ENCODE measurements at regions not wholly inside any gene's neighbourhood (a gene's known extent, or its start where the extent isn't known, plus 50 kb on each side); places are given as distances from the start of the nearest gene placed in this dataset.
"Not testable (repeated sequence)": the region's sequence is repeated elsewhere in the genome, so short reads cannot be mapped to it uniquely, and the experiment has no call there.

GRCh38 chr13:22776394-22777186, 404.2 kb upstream of the SGCG start:
- H3K4me3 ChIP-seq (ENCODE audit: low read length) = no peak overlapping the region
- H3K27ac ChIP-seq (ENCODE audit: low read length) = no peak overlapping the region
- H3K27me3 ChIP-seq (ENCODE audit: control insufficient read depth, insufficient read depth, low read length) = no peaks in the 10 kb centered on the region
- no peaks in the 10 kb centered on the region for H3K9me3 ChIP-seq (ENCODE audit: control insufficient read depth, low read depth, low read length)
- no peak overlapping the region for H3K9ac ChIP-seq (ENCODE audit: low read length)
- H3K4me1 ChIP-seq (ENCODE audit: control insufficient read depth, low read depth, low read length) = no peaks in the 10 kb centered on the region
- H3K36me3 ChIP-seq (ENCODE audit: control insufficient read depth, low read depth, low read length) = no peaks in the 10 kb centered on the region

DNA sequence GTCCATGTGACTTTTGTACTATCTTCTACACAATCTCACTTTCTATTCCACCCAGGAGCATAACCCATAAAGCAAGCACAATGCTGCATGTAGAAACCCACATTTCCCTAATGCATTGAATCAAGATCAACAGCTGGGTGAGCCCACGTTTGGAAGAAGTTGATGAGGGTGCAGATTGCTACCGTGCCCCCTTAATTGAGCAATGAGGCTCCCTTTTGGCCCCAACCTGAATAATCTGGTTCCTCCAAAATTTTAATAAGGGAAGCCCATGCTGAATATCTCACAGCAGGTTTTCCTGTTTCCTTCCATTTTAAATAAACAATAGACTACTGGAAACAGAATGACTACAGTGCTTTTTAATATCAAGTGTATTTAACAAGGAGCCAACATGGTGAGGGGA, 403.6 kb upstream of the SGCG start:
- H3K9me3 ChIP-seq (ENCODE audit: control insufficient read depth, low read depth, low read length) = no peaks in the 10 kb centered on the region
- no peaks in the 10 kb centered on the region for H3K36me3 ChIP-seq (ENCODE audit: control insufficient read depth, low read depth, low read length)
- no peak overlapping the region for H3K9ac ChIP-seq (ENCODE audit: low read length)
- no peak overlapping the region for H3K4me3 ChIP-seq (ENCODE audit: low read length)
- H3K27ac ChIP-seq (ENCODE audit: low read length) = no peak overlapping the region
- H3K27me3 ChIP-seq (ENCODE audit: control insufficient read depth, insufficient read depth, low read length) = no peaks in the 10 kb centered on the region
- H3K4me1 ChIP-seq (ENCODE audit: control insufficient read depth, low read depth, low read length) = no peaks in the 10 kb centered on the region

GRCh38 chr13:22789027-22789593, 391.7 kb upstream of the SGCG start:
- Histone ChIP-seq H3K27ac (ENCODE audit: low read length) (no peak overlapping the region), H3K9ac (ENCODE audit: low read length) (no peak overlapping the region)

GRCh38 chr13:22789916-22790315, 390.9 kb upstream of the SGCG start:
- Histone ChIP-seq H3K36me3 (ENCODE audit: control insufficient read depth, low read depth, low read length) (no peaks in the 10 kb centered on the region), H3K4me3 (ENCODE audit: low read length) (no peak overlapping the region), H3K27me3 (ENCODE audit: control insufficient read depth, insufficient read depth, low read length) (no peaks in the 10 kb centered on the region), H3K4me1 (ENCODE audit: control insufficient read depth, low read depth, low read length) (no peaks in the 10 kb centered on the region), H3K9me3 (ENCODE audit: control insufficient read depth, low read depth, low read length) (no peaks in the 10 kb centered on the region), H3K27ac (ENCODE audit: low read length) (no peak overlapping the region), H3K9ac (ENCODE audit: low read length) (no peak overlapping the region)

More at GRCh38 chr13:22789027-22789593, 391.7 kb upstream of the SGCG start:
- H3K9me3 ChIP-seq (ENCODE audit: control insufficient read depth, low read depth, low read length) = no peaks in the 10 kb centered on the region
- H3K4me1 ChIP-seq (ENCODE audit: control insufficient read depth, low read depth, low read length) = no peaks in the 10 kb centered on the region
- no peak overlapping the region for H3K4me3 ChIP-seq (ENCODE audit: low read length)
- no peaks in the 10 kb centered on the region for H3K36me3 ChIP-seq (ENCODE audit: control insufficient read depth, low read depth, low read length)
- no peaks in the 10 kb centered on the region for H3K27me3 ChIP-seq (ENCODE audit: control insufficient read depth, insufficient read depth, low read length)

GRCh38 chr13:22793598-22794134, 387.1 kb upstream of the SGCG start:
- Histone ChIP-seq H3K27me3 (ENCODE audit: control insufficient read depth, insufficient read depth, low read length) (no peaks in the 10 kb centered on the region), H3K4me1 (ENCODE audit: control insufficient read depth, low read depth, low read length) (no peaks in the 10 kb centered on the region), H3K4me3 (ENCODE audit: low read length) (no peak overlapping the region), H3K36me3 (ENCODE audit: control insufficient read depth, low read depth, low read length) (no peaks in the 10 kb centered on the region), H3K9me3 (ENCODE audit: control insufficient read depth, low read depth, low read length) (no peaks in the 10 kb centered on the region), H3K27ac (ENCODE audit: low read length) (no peak overlapping the region), H3K9ac (ENCODE audit: low read length) (no peak overlapping the region)

DNA sequence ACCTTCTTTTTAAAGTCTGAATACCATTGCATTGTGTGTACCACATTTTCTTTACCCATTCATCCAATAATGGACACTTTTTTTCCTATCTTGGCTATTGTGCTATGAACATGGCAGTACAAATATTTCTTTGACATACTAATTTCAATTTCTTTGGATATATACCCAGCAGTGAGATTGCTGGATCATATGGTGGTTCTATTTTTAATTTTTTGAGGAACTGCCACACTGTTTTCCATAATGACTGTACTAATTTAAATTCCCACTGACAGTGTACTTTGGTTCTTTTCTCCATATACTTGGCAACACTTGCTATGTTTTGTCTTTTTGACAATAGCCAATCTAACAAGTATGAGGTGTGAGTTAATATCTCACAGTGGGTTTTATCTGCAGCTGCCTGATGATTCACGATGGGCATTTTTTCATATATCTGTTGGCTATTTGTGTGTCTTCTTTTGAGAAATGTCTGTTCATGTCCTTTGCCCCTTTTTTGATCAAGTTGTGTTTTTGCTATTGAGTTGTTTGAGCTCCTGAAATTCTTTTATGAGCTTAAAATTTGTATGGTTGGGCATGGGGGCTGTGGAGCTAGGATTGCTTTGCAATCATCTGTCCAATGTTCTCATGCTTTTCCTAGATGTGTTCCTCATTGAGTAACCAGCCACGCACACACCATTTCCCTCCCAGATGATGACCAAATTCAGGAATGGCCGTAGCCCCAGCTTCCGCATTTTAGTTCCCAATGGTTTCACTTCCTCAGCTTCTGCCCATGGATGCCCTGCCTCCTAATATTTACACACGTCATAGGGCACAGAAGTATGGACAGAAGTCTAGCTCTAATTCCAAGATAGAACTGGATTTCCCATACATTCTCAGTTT, 380.0 kb upstream of the SGCG start:
- peaks cover 5% of the 10 kb centered on the region for H3K4me1 ChIP-seq (ENCODE audit: control insufficient read depth, low read depth, low read length)
- H3K36me3 ChIP-seq (ENCODE audit: control insufficient read depth, low read depth, low read length) = no peaks in the 10 kb centered on the region
- H3K27ac ChIP-seq (ENCODE audit: low read length) = no peak overlapping the region
- H3K4me3 ChIP-seq (ENCODE audit: low read length) = no peak overlapping the region
- no peaks in the 10 kb centered on the region for H3K9me3 ChIP-seq (ENCODE audit: control insufficient read depth, low read depth, low read length)
- no peak overlapping the region for H3K9ac ChIP-seq (ENCODE audit: low read length)
- H3K27me3 ChIP-seq (ENCODE audit: control insufficient read depth, insufficient read depth, low read length) = no peaks in the 10 kb centered on the region

DNA sequence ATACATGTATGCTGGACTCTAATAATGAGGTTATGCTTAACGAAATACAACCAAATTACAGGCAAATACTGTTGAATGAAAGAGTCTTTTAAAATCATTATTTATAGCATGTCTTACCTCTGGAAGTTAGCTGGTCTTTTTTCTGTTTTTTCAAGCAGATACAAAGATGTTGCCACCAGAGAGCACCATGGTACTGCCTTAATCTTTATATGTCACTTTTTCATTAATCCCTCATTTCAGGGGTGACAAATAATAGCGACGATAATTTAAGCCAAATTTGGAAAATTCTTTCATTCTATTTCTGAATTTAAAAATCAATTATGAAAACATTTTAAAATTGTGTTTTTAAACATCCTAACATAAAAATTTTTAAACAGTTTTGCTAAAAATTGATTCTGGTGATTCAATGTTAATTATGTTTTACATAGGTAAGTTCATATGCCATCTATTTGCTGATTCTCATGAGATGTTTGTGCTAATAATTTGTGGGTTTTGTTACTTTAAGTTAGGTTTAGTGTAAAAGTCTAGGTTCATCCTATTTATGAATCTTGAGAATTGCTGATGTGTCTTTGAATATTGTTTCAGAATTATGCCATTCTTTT, 379.3 kb upstream of the SGCG start:
- Histone ChIP-seq H3K4me3 (ENCODE audit: low read length) (no peak overlapping the region), H3K36me3 (ENCODE audit: control insufficient read depth, low read depth, low read length) (no peaks in the 10 kb centered on the region), H3K27me3 (ENCODE audit: control insufficient read depth, insufficient read depth, low read length) (no peaks in the 10 kb centered on the region), H3K9me3 (ENCODE audit: control insufficient read depth, low read depth, low read length) (no peaks in the 10 kb centered on the region), H3K4me1 (ENCODE audit: control insufficient read depth, low read depth, low read length) (peaks cover 5% of the 10 kb centered on the region), H3K9ac (ENCODE audit: low read length) (no peak overlapping the region), H3K27ac (ENCODE audit: low read length) (no peak overlapping the region)

DNA sequence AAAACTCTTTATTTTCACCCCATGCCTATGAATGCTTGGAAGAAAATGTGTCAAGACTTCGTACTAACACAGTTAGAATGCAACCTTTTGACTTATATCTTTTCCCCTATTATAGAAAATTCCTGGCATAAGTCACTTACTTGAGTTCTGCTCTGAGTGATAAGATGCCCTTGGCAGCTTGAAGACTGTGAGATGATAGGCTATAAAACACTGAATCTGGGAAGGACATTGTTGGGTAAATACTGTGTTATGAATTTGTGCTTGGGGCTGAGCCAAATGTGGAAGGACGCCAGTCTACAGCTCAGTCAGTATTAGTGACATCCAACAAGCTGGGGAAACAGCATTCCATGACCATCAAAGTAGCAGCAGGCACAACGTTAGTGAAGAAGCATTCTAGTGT, 368.0 kb upstream of the SGCG start:
- H3K27ac ChIP-seq (ENCODE audit: low read length) = no peak overlapping the region
- H3K36me3 ChIP-seq (ENCODE audit: control insufficient read depth, low read depth, low read length) = no peaks in the 10 kb centered on the region
- peaks cover 30% of the 10 kb centered on the region for H3K4me1 ChIP-seq (ENCODE audit: control insufficient read depth, low read depth, low read length)
- H3K4me3 ChIP-seq (ENCODE audit: low read length) = peak overlapping the region; percentile 6
- no peaks in the 10 kb centered on the region for H3K27me3 ChIP-seq (ENCODE audit: control insufficient read depth, insufficient read depth, low read length)
- H3K9me3 ChIP-seq (ENCODE audit: control insufficient read depth, low read depth, low read length) = no peaks in the 10 kb centered on the region
- H3K9ac ChIP-seq (ENCODE audit: low read length) = no peak overlapping the region

DNA sequence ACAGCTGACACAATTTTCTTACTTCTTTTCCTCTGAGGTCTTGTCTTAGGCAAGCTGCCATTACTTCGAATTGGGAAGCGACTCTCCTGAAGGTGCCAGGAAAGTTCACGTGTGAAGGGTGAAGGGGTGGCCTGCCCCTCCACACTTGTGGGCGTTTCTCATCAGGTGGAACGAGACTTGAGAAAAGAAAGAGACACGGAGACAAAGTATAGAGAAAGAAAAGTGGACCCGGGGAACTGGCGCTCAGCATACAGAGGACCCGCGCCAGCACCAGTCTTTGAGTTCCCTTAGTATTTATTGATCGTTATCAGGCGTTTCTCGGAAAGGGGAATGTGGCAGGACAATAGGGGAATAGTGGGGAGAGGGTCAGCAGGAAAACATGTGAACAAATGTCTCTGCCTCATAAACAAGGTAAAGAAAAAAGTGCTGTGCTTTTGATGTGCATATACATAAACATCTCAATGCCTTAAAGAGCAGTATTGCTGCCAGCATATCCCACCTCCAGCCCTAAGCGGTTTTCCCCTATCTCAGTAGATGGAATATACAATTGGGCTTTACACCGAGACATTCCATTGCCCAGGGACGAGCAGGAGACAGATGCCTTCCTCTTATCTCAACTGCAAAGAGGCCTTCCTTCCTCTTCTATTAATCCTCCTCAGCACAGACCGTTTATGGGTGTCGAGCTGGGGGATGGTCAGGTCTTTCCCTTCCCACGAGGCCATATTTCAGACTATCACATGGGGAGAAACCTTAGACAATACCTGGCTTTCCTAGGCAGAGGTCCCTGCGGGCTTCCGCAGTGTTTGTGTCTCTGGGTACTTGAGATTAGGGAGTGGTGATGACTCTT, 367.0 kb upstream of the SGCG start:
- Histone ChIP-seq H3K9ac (ENCODE audit: low read length) (peak overlapping the region; percentile 17), H3K27ac (ENCODE audit: low read length) (peak overlapping the region; percentile 39), H3K4me3 (ENCODE audit: low read length) (peak overlapping the region; percentile 40), H3K4me1 (ENCODE audit: control insufficient read depth, low read depth, low read length) (peaks cover 25% of the 10 kb centered on the region)
- not testable (repeated sequence) for H3K27me3 ChIP-seq (ENCODE audit: control insufficient read depth, insufficient read depth, low read length); H3K9me3 ChIP-seq (ENCODE audit: control insufficient read depth, low read depth, low read length); H3K36me3 ChIP-seq (ENCODE audit: control insufficient read depth, low read depth, low read length)

- not testable (repeated sequence) for H3K27ac ChIP-seq (ENCODE audit: low read length); H3K36me3 ChIP-seq (ENCODE audit: control insufficient read depth, low read depth, low read length); H3K27me3 ChIP-seq (ENCODE audit: control insufficient read depth, insufficient read depth, low read length); H3K4me3 ChIP-seq (ENCODE audit: low read length); H3K9me3 ChIP-seq (ENCODE audit: control insufficient read depth, low read depth, low read length)
- peak overlapping the region; percentile 17 for H3K9ac ChIP-seq (ENCODE audit: low read length)
- H3K4me1 ChIP-seq (ENCODE audit: control insufficient read depth, low read depth, low read length) = peaks cover 25% of the 10 kb centered on the region
Measured at GRCh38 chr13:22814433-22814832, 366.3 kb upstream of the SGCG start.
